ENCODE measurements at regions not wholly inside any gene's neighbourhood (a gene's known extent, or its start where the extent isn't known, plus 50 kb on each side); places are given as distances from the start of the nearest gene placed in this dataset.

GRCh38 chr3:81439108-81439507, 322.3 kb downstream of the GBE1 start:
- peak in 1 of 4 donors; percentile 17 for DNase-seq (ENCODE audit: low read depth in 4 of 4, low spot score in 3 of 4)

GRCh38 chr3:81437683-81438082, 323.8 kb downstream of the GBE1 start:
- no peak for DNase-seq (ENCODE audit: low read depth in 4 of 4, low spot score in 3 of 4)

- DNase-seq (ENCODE audit: low read depth in 4 of 4, low spot score in 3 of 4): no peak
Observed at GRCh38 chr3:81436182-81436581, 325.3 kb downstream of the GBE1 start.

- DNase-seq (ENCODE audit: low read depth in 4 of 4, low spot score in 3 of 4): no peak
Observed at GRCh38 chr3:81435050-81435449, 326.4 kb downstream of the GBE1 start.

- no peak for DNase-seq (ENCODE audit: low read depth in 4 of 4, low spot score in 3 of 4)
Observed at GRCh38 chr3:81434161-81434560, 327.3 kb downstream of the GBE1 start.

GRCh38 chr3:81433675-81434074, 327.8 kb downstream of the GBE1 start:
- DNase-seq (ENCODE audit: low read depth in 4 of 4, low spot score in 3 of 4): no peak

- no peak for DNase-seq (ENCODE audit: low read depth in 4 of 4, low spot score in 3 of 4)
Observed at GRCh38 chr3:81432456-81432855, 329.0 kb downstream of the GBE1 start.

- no peak for DNase-seq (ENCODE audit: low read depth in 4 of 4, low spot score in 3 of 4)
Observed at GRCh38 chr3:81426826-81427577, 334.4 kb downstream of the GBE1 start.

- no peak for DNase-seq (ENCODE audit: low read depth in 4 of 4, low spot score in 3 of 4)
Observed at GRCh38 chr3:81425198-81425868, 336.1 kb downstream of the GBE1 start.

GRCh38 chr3:81419228-81419627, 342.2 kb downstream of the GBE1 start:
- no peak for DNase-seq (ENCODE audit: low read depth in 4 of 4, low spot score in 3 of 4)

GRCh38 chr3:81416812-81417211, 344.6 kb downstream of the GBE1 start:
- no peak for DNase-seq (ENCODE audit: low read depth in 4 of 4, low spot score in 3 of 4)

- DNase-seq (ENCODE audit: low read depth in 4 of 4, low spot score in 3 of 4): no peak
Observed at GRCh38 chr3:81406318-81406717, 355.1 kb downstream of the GBE1 start.

GRCh38 chr3:81395739-81396513, 365.5 kb downstream of the GBE1 start:
- DNase-seq (ENCODE audit: low read depth in 4 of 4, low spot score in 3 of 4): no peak

GRCh38 chr3:81394651-81395524, 366.6 kb downstream of the GBE1 start:
- DNase-seq (ENCODE audit: low read depth in 4 of 4, low spot score in 3 of 4): no peak

GRCh38 chr3:81393251-81393650, 368.2 kb downstream of the GBE1 start:
- no peak for DNase-seq (ENCODE audit: low read depth in 4 of 4, low spot score in 3 of 4)

GRCh38 chr3:81390796-81391195, 370.6 kb downstream of the GBE1 start:
- DNase-seq (ENCODE audit: low read depth in 4 of 4, low spot score in 3 of 4): no peak

GRCh38 chr3:81388191-81388590, 373.3 kb downstream of the GBE1 start:
- DNase-seq (ENCODE audit: low read depth in 4 of 4, low spot score in 3 of 4): no peak

- DNase-seq (ENCODE audit: low read depth in 4 of 4, low spot score in 3 of 4): no peak
Observed at GRCh38 chr3:81382470-81382869, 379.0 kb downstream of the GBE1 start.

- no peak for DNase-seq (ENCODE audit: low read depth in 4 of 4, low spot score in 3 of 4)
Observed at GRCh38 chr3:81380234-81380633, 381.2 kb downstream of the GBE1 start.

GRCh38 chr3:81378552-81379293, 382.7 kb downstream of the GBE1 start:
- no peak for DNase-seq (ENCODE audit: low read depth in 4 of 4, low spot score in 3 of 4)

Measured in left renal pelvis (tissue), 4 donors.